C4-2B (cell line): ENCODE measurements at regions not wholly inside any gene's neighbourhood (a gene's known extent, or its start where the extent isn't known, plus 50 kb on each side); places are given as distances from the start of the nearest gene placed in this dataset.

Source experiments
- CTCF ChIP-seq: fragments of 450-650 bp; conservative IDR thresholded peaks from 2 replicates; pipeline ENCODE4 v1.5.1; 2017; ENCODE audit warnings: mild to moderate bottlenecking
- ZFX ChIP-seq: fragments of 450-650 bp; IDR thresholded peaks from 2 replicates; pipeline ENCODE4 v1.6.1; 2017

GRCh38 chr21:41664881-41665765 is 101.7 kb downstream of the RIPK4 start:
- TF ChIP-seq CTCF (no peak), ZFX (no peak)
